Heart right ventricle (tissue), 16 donors: ENCODE measurements at regions not wholly inside any gene's neighbourhood (a gene's known extent, or its start where the extent isn't known, plus 50 kb on each side); places are given as distances from the start of the nearest gene placed in this dataset.

Source experiments
- ATAC-seq, 8 donors: fragments of 200-7000 bp; cut with Tn5 transposase; one replicate each; pipeline ENCODE4 v1.9.1; 2020; ENCODE audit warnings: mild to moderate bottlenecking in 8 of 8, moderate library complexity in 8 of 8, moderate number of reproducible peaks in 1 of 8
- DNase-seq, 2 donors: peaks; one replicate each; pipeline ENCODE4 v3.0.0-alpha.2; 2020
- H3K27ac ChIP-seq, 10 donors: fragments of 200-600 bp; sonication (generic) in 2 of 10; one replicate each; pipeline versions ENCODE4 v1.5.0 to v1.8.0; 2020 to 2022; ENCODE audit warnings: mild to moderate bottlenecking in 3 of 10
- H3K27me3 ChIP-seq, 7 donors: fragments of 200-600 bp; one replicate each; pipeline ENCODE4 v1.8.0; 2021 to 2022; ENCODE audit warnings: mild to moderate bottlenecking in 2 of 7
- H3K36me3 ChIP-seq, 9 donors: fragments of 200-600 bp; sonication (generic) in 1 of 9; one replicate each; pipeline versions ENCODE4 v1.5.0 to v1.8.0; 2020 to 2022; ENCODE audit warnings: mild to moderate bottlenecking in 2 of 9
- H3K4me1 ChIP-seq, 9 donors: fragments of 200-600 bp; sonication (generic) in 1 of 9; one replicate each; pipeline versions ENCODE4 v1.5.0 to v1.8.0; 2020 to 2022; ENCODE audit warnings: mild to moderate bottlenecking in 4 of 9
- H3K4me3 ChIP-seq, 10 donors: fragments of 200-600 bp; sonication (generic) in 2 of 10; one replicate each; pipeline versions ENCODE4 v1.5.0 to v1.8.0; 2020 to 2022; ENCODE audit warnings: mild to moderate bottlenecking in 7 of 10, moderate library complexity in 2 of 10
- H3K9me3 ChIP-seq, 11 donors: fragments of 200-600 bp in 10 of 11; sonication (generic) in 2 of 11; one replicate each; pipeline versions ENCODE4 v1.5.0 to v1.8.0; 2013 to 2022; ENCODE audit warnings: mild to moderate bottlenecking in 2 of 11, control low read depth in 1 of 11, moderate library complexity in 1 of 11
- CTCF ChIP-seq, 9 donors: fragments of 200-600 bp; sonication (generic) in 2 of 9; IDR thresholded peaks; one replicate each; pipeline versions ENCODE4 v1.5.0 to v1.8.0; 2021 to 2022; ENCODE audit warnings: antibody characterized with exemption in 9 of 9, mild to moderate bottlenecking in 5 of 9, moderate library complexity in 1 of 9
- whole genome bisulfite sequencing, 2 donors: extraction: QIAGEN DNeasy Blood & Tissue Kit; methylation state at CpG; one replicate each; pipeline ENCODE4 v1.1.7; 2013; ENCODE audit warnings: inconsistent platforms in 1 of 2; 5-methylcytosine and 5-hydroxymethylcytosine counted together
- intact Hi-C, 10 donors: fragments of 100-400 bp; cut with DNase I; formaldehyde crosslinking; loops; one replicate each; pipeline versions ENCODE4 v1.11.1 to v1.14.2; 2022
- donor health status: Arrhythmogenic right ventricular cardiomyopathy.
- donor health status: ischemic (EF 13 %, LVEDD 7.1; RV severe dilation, severe dysfunction).
- donor health status: healthy with polysubstance abuse.
- donor health status: DM: no; HTN: yes; CAD: no.
- donor health status: DM: no; HTN: no; CAD: no.
- donor health status: ischemic (EF 25% LVEDD 6.9; RV normal size, moderate dysfunction).
- donor health status: ischemic (EF 25% LVEDD 5.7; RV mildly dilated, moderate dysfunction).
- donor health status: healthy.
- donor health status: DM: yes; HTN: yes; CAD: no.
- donor health status: Ischemic cardiomyopathy.
- donor health status: ischemic (EF 35%, LVEDD 5.7; RV mildly dilated, moderate dysfunction).
- donor health status: nonischemic (EF 11% LVEDD 7.7; RV severe dilation, severe dysfunction).
- donor health status: DM: yes; HTN: yes; CAD: no.
- donor health status: PGD.
- donor health status: ischemic (EF 29% LVEDD 5.4; RV normal size, mild dysfunction).
- donor health status: nonischemic (EF 23%, LVEDD 6.1; RV moderate dilation, normal function).

- Histone ChIP-seq H3K27me3 (no peaks in the 10 kb centered on the region), H3K27ac (peak overlapping the region in 2 of 10 donors; percentile 26 to 32), H3K4me1 (peaks cover 0 to 26% (median 18%) of the 10 kb centered on the region in 9 donors), H3K4me3 (no peak overlapping the region), H3K9me3 (peaks cover 0 to 15% (median 0%) of the 10 kb centered on the region in 11 donors), H3K36me3 (no peaks in the 10 kb centered on the region)
- no peak for TF ChIP-seq CTCF (IDR thresholded peaks at IDR 0.05)
- ATAC-seq (no peak), DNase-seq (no peak)
- 88 to 95% methylated on average over 3 of the region's 3 CpGs for WGBS, 2 donors
- intact Hi-C loops: no loop called here
Observed at GRCh38 chr3:177481329-177481728, 284.0 kb upstream of the TBL1XR1 start.

- Histone ChIP-seq H3K9me3 (peaks cover 0 to 15% (median 0%) of the 10 kb centered on the region in 11 donors), H3K36me3 (no peaks in the 10 kb centered on the region), H3K27me3 (no peaks in the 10 kb centered on the region), H3K27ac (peak overlapping the region in 4 of 10 donors; percentile 30 to 57 (median 32)), H3K4me1 (peaks cover 0 to 26% (median 18%) of the 10 kb centered on the region in 9 donors), H3K4me3 (no peak overlapping the region)
- no peak for ATAC-seq
- 65 to 73% methylated on average over 6 of the region's 6 CpGs for WGBS, 2 donors
- no peak for TF ChIP-seq CTCF (IDR thresholded peaks at IDR 0.05)
- intact Hi-C loops: no loop called here
- no peak for DNase-seq
Observed at GRCh38 chr3:177482048-177482691, 284.9 kb upstream of the TBL1XR1 start.

GRCh38 chr3:177483182-177483967 is 286.1 kb upstream of the TBL1XR1 start:
- Histone ChIP-seq H3K4me3 (no peak overlapping the region), H3K4me1 (peaks cover 0 to 29% (median 9%) of the 10 kb centered on the region in 9 donors), H3K27ac (peak overlapping the region in 2 of 10 donors; percentile 30 to 34), H3K9me3 (peaks cover 0 to 15% (median 0%) of the 10 kb centered on the region in 11 donors), H3K36me3 (no peaks in the 10 kb centered on the region), H3K27me3 (no peaks in the 10 kb centered on the region)
- TF ChIP-seq CTCF (IDR thresholded peaks at IDR 0.05): peak in 1 of 9 donors; percentile 9
- DNase-seq (no peak), ATAC-seq (no peak)
- WGBS, 2 donors: 64 to 66% methylated on average over 4 of the region's 4 CpGs
- intact Hi-C loops: no loop called here

GRCh38 chr3:177484206-177484605 is 286.9 kb upstream of the TBL1XR1 start:
- no peak overlapping the region for H3K4me3 ChIP-seq
- H3K27me3 ChIP-seq: no peaks in the 10 kb centered on the region
- H3K4me1 ChIP-seq: peaks cover 0 to 22% (median under 1%) of the 10 kb centered on the region in 9 donors
- DNase-seq (no peak), ATAC-seq (no peak)
- TF ChIP-seq CTCF (IDR thresholded peaks at IDR 0.05): no peak
- intact Hi-C loops: no loop called here
- no peaks in the 10 kb centered on the region for H3K36me3 ChIP-seq
- no peak overlapping the region for H3K27ac ChIP-seq
- H3K9me3 ChIP-seq: peaks cover 0 to 15% (median 0%) of the 10 kb centered on the region in 11 donors
- WGBS, 2 donors: 96 to 98% methylated on average over 3 of the region's 3 CpGs
